Osteoblast (primary cell): ENCODE measurements at regions not wholly inside any gene's neighbourhood (a gene's known extent, or its start where the extent isn't known, plus 50 kb on each side); places are given as distances from the start of the nearest gene placed in this dataset.
"Not testable (repeated sequence)": the region's sequence is repeated elsewhere in the genome, so short reads cannot be mapped to it uniquely, and the experiment has no call there.

ENCODE experiments used
- DNase-seq: peaks from one replicate; pipeline ENCODE4 v3.0.0; 2011; ENCODE audit warnings: low spot score, mixed read lengths; ENCODE audit not compliant: insufficient read length; ENCODE audit errors: missing footprints
- H2AFZ ChIP-seq: 2 replicates; pipeline ENCODE4 v1.6.0; 2011; ENCODE audit warnings: mild to moderate bottlenecking, low read length
- H3K27ac ChIP-seq: 2 replicates; pipeline ENCODE4 v1.5.1; 2011; ENCODE audit warnings: mild to moderate bottlenecking, low read depth, low read length, moderate library complexity
- H3K27me3 ChIP-seq: 2 replicates; pipeline ENCODE4 v1.6.0; 2012; ENCODE audit warnings: mild to moderate bottlenecking, control low read depth, inconsistent platforms, low read length, moderate library complexity; ENCODE audit not compliant: insufficient read depth
- H3K36me3 ChIP-seq: 2 replicates; pipeline ENCODE4 v1.5.1; 2011; ENCODE audit warnings: mild to moderate bottlenecking, low read length, control low read depth, moderate library complexity; ENCODE audit not compliant: insufficient read depth
- H3K4me1 ChIP-seq: 2 replicates; pipeline ENCODE4 v1.5.1; 2011; ENCODE audit warnings: mild to moderate bottlenecking, low read length, control low read depth, moderate library complexity; ENCODE audit not compliant: insufficient read depth
- H3K4me2 ChIP-seq: 2 replicates; pipeline ENCODE4 v1.6.0; 2011; ENCODE audit warnings: mild to moderate bottlenecking, low read length; ENCODE audit not compliant: insufficient read depth
- H3K4me3 ChIP-seq: fragments of 200-600 bp; sonication (generic); 3 replicates; pipeline ENCODE4 v1.5.1; 2012; ENCODE audit warnings: mild to moderate bottlenecking, low read length, inconsistent platforms; ENCODE audit not compliant: insufficient read depth
- H3K79me2 ChIP-seq: 2 replicates; pipeline ENCODE4 v1.6.0; 2012; ENCODE audit warnings: mild to moderate bottlenecking, low read length, control low read depth, inconsistent platforms; ENCODE audit not compliant: insufficient read depth
- H3K9me3 ChIP-seq: 2 replicates; pipeline ENCODE4 v1.5.1; 2011; ENCODE audit warnings: low read depth, low read length, control low read depth
- H4K20me1 ChIP-seq: 2 replicates; pipeline ENCODE4 v1.6.0; 2012; ENCODE audit warnings: mild to moderate bottlenecking, low read length, control low read depth; ENCODE audit not compliant: insufficient read depth
- TF ChIP-seq, protein P1 (sequence below): IDR thresholded peaks from 2 replicates; pipeline ENCODE4 v1.5.1; 2011; ENCODE audit warnings: mild to moderate bottlenecking, low read depth, low read length, moderate library complexity; ENCODE audit errors: extremely low read depth

DNA sequence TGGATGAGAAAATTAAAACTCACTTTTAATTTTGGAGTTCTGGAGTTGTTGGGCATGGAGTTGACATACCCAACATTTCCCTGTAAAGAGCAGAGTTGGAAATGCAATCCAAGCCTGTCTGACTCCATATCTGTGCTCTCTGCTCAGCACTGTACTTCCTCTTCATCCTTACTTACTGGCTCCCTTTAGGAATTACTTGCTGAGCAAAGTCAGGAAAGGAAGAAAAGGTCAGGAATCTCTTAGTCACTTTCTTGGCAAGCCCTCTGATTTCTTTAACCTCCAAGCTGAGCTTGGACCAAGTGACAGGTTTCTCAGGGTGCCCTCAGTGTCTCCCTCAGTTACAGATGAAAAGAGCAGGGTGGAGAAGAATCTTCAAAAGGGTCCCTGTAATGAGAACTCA is 501.5 kb downstream of the ZIC3 start:
- TF ChIP-seq, protein P1, sequence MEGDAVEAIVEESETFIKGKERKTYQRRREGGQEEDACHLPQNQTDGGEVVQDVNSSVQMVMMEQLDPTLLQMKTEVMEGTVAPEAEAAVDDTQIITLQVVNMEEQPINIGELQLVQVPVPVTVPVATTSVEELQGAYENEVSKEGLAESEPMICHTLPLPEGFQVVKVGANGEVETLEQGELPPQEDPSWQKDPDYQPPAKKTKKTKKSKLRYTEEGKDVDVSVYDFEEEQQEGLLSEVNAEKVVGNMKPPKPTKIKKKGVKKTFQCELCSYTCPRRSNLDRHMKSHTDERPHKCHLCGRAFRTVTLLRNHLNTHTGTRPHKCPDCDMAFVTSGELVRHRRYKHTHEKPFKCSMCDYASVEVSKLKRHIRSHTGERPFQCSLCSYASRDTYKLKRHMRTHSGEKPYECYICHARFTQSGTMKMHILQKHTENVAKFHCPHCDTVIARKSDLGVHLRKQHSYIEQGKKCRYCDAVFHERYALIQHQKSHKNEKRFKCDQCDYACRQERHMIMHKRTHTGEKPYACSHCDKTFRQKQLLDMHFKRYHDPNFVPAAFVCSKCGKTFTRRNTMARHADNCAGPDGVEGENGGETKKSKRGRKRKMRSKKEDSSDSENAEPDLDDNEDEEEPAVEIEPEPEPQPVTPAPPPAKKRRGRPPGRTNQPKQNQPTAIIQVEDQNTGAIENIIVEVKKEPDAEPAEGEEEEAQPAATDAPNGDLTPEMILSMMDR, result no peak
- H3K9me3 ChIP-seq, result no peaks in the 10 kb centered on the region
- no peak overlapping the region for H3K27ac ChIP-seq
- H2AFZ ChIP-seq, result no peak overlapping the region
- no peaks in the 10 kb centered on the region for H4K20me1 ChIP-seq
- H3K4me1 ChIP-seq, result no peaks in the 10 kb centered on the region
- H3K27me3 ChIP-seq, result no peaks in the 10 kb centered on the region
- no peak overlapping the region for H3K4me2 ChIP-seq
- H3K79me2 ChIP-seq, result no peaks in the 10 kb centered on the region
- no peak overlapping the region for H3K4me3 ChIP-seq
- DNase-seq, result no peak
- H3K36me3 ChIP-seq, result no peaks in the 10 kb centered on the region

DNA sequence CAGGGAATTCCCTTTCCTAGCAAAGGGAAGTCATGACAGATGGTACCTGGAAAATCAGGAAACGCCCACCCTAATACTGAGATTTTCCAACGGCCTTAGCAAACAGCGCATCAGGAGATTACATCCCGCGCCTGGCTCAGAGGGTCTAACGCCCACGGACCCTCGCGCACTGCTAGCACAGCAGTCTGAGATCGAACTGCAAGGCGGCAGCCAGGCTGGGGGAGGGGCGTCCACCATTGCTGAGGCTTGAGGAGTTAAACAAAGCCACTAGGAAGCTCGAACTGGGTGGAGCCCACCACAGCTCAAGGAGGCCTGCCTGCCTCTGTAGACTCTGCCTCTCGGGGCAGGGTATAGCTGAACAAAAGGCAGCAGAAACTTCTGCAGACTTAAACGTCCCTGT is 507.7 kb downstream of the ZIC3 start:
- Histone ChIP-seq H3K79me2 (no peaks in the 10 kb centered on the region), H3K4me2 (no peak overlapping the region), H3K9me3 (no peaks in the 10 kb centered on the region), H4K20me1 (no peaks in the 10 kb centered on the region), H2AFZ (no peak overlapping the region), H3K27ac (no peak overlapping the region), H3K27me3 (no peaks in the 10 kb centered on the region), H3K36me3 (no peaks in the 10 kb centered on the region), H3K4me1 (no peaks in the 10 kb centered on the region), H3K4me3 (no peak overlapping the region)
- TF ChIP-seq, protein P1, result no peak
- no peak for DNase-seq

DNA sequence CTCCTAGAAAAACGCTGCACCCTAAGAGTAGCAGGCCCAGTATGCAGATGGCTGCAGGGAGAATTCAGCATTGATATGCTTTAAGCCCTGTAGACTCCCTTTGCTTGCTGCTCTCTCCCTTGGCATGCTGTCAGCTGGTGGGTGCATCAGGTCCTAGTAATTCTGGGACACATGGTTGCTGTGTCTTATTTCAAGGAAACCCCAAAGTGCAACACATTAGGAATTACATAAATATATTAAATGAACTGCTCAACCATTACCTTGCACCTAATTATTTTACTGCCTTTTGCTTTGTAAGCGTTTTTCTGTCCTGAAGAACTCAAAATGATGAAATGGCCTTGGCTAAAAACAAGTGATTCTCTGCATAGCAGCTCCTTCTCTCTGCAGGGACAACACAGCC is 516.3 kb downstream of the ZIC3 start:
- H3K27me3 ChIP-seq, result no peaks in the 10 kb centered on the region
- H3K79me2 ChIP-seq, result no peaks in the 10 kb centered on the region
- no peak overlapping the region for H3K4me2 ChIP-seq
- no peak overlapping the region for H3K27ac ChIP-seq
- no peaks in the 10 kb centered on the region for H3K4me1 ChIP-seq
- no peaks in the 10 kb centered on the region for H3K36me3 ChIP-seq
- H3K4me3 ChIP-seq, result no peak overlapping the region
- no peak overlapping the region for H2AFZ ChIP-seq
- no peaks in the 10 kb centered on the region for H3K9me3 ChIP-seq
- TF ChIP-seq, protein P1, result no peak
- no peaks in the 10 kb centered on the region for H4K20me1 ChIP-seq
- no peak for DNase-seq

DNA sequence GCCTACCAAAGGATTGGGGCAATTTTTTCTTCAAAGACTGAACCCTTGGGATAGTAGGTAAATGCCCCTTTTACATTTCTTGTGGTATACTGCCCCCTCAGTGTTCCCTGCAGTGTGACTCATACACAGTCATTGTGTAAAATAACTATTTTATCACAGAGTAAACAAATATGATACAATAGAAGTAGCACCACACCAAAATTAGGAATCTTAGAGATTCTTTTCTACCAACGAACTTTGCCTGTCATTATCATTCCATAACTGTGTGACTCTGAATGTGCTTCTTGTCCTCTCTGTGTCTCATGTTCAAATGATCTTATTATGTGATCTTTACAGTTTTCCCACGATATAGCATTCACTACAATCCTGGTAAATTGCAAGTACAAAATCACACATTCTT is 517.0 kb downstream of the ZIC3 start:
- TF ChIP-seq, protein P1, result no peak
- Histone ChIP-seq H3K4me3 (no peak overlapping the region), H3K36me3 (no peaks in the 10 kb centered on the region), H3K27ac (no peak overlapping the region), H3K9me3 (no peaks in the 10 kb centered on the region), H2AFZ (no peak overlapping the region), H3K27me3 (no peaks in the 10 kb centered on the region), H4K20me1 (no peaks in the 10 kb centered on the region), H3K79me2 (no peaks in the 10 kb centered on the region), H3K4me2 (no peak overlapping the region), H3K4me1 (no peaks in the 10 kb centered on the region)
- no peak for DNase-seq

DNA sequence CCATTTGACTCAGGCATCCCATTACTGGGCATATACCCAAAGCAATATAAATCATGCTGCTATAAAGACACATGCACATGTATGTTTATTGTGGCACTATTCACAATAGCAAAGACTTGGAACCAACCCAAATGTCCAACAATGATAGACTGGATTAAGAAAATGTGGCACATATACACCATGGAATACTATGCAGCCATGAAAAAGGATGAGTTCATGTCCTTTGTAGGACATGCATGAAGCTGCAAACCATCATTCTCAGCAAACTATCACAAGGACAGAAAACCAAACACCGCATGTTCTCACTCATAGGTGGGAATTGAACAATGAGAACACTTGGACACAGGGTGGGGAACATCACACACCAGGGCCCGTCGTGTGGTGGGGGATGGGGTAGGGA is 545.0 kb downstream of the ZIC3 start:
- not testable (repeated sequence) for H4K20me1 ChIP-seq

More for the DNA sequence above, 545.0 kb downstream of the ZIC3 start:
- H2AFZ ChIP-seq, H3K4me1 ChIP-seq, H3K4me2 ChIP-seq, H3K79me2 ChIP-seq, H3K9me3 ChIP-seq, H3K4me3 ChIP-seq, DNase-seq, H3K27ac ChIP-seq, H3K27me3 ChIP-seq, H3K36me3 ChIP-seq: not testable (repeated sequence)
